DMS114 treated with DMSO at 0.1 percent for 48 hours (cell line): ENCODE measurements at regions not wholly inside any gene's neighbourhood (a gene's known extent, or its start where the extent isn't known, plus 50 kb on each side); places are given as distances from the start of the nearest gene placed in this dataset.

ENCODE experiments used
- DNase-seq: peaks from one replicate; lab custom pipeline; 2025; ENCODE audit not compliant: unreplicated experiment; lab: John Stamatoyannopoulos, UW

DNA sequence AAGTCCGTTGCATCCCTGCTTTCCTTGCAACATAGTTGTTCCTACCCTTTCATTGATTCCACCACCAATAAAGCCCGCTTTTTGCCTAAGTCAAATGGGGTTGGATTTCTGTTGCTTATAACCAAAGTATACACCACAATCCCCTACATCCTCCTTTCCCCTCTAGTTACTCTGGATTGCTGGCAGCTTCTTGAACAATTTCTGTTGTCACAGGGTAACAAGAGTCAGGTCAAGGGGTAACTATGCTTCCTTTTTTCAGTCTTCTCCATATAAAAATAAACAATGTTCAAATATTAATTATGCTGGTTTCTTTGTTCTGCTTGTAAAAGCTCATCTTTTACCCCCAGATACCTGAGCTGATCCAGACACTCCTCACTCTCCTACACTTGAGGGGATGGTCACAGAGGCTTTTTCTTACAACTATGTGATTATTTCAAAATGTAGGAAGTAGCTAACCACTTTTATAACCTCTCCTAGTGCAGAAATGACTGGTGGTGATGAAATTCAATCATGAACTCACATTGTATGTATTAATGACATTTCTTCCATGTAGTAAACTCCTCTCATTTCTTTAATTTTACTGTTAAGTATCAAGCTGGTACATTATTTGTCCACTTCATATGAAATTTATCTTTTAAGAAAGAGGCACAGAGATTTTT lies 136.5 kb downstream of the SNX18 start:
- DNase-seq, result no peak

DNA sequence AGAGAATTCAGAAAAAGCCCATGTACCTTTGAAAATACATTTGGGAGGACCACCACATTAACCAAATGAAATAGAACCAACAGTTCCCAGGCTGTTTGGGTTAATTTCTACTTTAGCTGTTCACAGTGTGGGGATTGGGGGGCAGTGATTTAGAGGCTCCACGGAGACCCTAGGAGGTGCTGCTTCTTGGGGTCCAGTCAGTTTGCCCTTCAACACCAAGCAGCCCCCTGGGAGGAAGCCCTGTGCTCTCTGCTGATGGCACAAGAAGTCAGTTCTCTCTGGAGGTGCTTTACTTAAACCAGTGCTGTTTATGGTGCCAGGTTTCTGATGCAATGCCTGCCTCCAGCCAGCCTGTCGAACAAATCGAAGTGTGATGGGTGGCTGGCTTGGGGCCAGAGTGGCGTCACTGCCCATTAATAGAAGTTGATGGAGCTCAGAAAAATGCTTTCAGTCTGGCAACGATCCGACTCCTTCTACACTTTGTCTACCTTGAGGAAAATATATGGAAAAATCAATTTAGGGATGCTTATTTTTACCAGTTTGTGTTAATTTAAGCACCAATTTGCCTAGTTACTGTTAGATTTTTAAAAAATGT lies 134.0 kb downstream of the SNX18 start:
- DNase-seq, result no peak

DNA sequence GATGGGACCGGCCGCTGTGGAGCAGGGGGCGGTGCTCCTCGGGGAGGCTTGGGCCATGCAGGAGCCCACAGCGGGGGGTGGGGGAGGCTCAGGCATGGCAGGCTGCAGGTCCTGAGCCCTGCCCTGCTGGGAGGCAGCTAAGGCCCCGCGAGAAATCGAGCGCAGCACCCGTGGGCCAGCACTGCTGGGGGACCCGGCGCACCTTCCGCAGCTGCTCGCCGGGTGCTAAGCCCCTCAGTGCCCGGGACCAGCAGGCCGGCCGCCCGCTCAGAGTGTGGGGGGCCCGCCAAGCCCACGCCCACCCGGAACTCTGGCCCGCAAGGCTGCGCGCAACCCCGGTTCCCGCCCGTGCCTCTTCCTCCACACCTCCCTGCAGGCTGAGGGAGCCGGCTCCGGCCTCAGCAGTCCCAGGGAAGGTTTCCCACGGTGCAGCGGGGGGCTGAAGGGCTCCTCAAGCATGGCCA lies 131.5 kb downstream of the SNX18 start:
- no peak for DNase-seq

DNA sequence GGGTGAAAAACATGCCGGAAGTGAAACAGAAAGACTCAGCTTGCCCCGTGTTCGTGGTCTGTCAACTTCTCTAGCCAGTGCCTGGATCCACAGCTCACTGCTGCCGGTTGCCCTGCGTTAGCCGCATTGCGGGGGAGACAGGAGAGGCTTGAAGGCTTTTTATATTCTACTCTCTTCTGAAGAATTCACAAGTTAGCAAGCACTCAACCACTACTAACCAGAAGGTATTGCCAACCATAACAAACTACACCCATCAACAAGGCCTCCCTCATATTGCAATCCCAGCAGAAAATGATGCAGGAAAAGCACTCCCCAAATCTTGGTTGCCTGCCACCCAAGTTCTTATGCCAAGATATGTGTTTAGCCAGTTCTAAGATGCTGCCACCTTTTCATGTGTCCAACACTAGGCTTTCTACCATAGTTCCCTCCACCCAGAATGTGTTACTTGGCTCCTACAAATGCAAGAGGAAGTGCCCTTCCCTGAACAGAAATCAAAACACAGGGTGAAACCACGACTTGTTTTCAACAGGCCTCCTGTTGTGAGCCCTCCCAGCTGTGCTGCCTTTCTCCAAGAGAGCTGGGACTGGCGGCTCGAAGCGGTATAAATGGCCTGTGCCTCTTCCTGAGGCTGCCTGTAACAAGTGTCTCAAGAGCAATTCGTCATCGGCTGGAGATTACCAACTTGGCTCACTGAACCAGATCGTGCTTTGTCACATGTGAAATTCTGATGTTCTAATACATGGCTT lies 129.0 kb downstream of the SNX18 start:
- no peak for DNase-seq

DNA sequence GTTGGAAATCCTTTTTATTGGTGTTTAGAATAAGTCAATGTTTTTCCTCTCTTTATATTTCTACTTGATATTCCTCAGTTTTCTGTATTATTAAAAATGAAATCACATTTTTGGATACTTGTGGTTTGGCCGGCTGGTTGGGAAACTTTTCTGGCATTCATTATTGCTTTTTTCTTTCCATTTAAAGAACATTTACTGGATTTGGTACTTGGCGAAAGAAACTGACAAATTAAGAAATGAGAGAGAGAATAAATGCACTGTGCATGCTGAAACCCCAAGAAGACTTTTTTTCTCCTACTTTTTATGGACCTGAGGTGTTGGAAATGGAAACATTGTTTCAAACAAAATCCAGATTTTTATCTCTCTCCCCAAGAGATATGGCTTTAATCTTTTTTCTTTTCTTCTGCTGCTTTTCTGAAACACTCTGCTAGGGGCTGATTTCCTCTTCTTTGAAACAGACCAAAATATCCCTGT lies 128.4 kb downstream of the SNX18 start:
- DNase-seq, result no peak

DNA sequence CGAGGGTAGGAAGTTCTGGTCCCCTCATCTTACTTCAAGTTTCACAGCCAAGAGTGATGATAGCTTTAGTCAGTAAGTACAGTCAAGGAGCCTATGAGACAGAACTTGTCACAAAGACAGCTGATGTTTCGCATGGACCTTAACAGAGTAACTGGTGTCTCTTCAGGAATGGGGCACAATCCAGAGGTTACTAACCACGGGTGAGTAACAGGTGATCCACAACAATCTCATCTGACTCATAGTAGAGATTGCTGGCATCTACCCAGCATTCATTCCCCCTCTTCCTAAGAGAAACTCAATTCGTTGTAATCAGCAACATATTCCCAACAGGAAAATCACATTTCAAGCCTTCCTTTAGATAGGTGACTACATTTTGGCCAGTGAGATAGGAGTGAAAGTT lies 126.7 kb downstream of the SNX18 start:
- no peak for DNase-seq

DNA sequence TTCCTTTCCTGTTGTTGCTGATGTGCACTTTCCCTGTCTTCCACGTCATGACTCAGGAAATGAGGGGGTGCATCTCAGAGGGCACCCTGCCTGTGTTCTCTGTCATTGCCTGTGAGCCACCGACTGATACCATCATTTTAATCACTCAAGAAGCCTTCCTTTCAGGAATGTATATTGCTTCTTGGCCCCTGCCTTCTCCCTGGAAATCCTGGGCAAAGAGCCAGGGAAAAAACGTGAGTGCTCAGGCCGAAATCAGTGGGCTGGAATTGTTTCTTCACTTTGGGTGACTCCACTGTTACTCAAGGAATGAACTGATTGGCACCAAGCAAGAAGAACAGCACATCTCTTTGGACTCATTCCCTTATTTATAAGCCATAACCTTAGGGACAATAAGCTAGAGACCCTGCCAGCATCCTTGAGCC lies 126.1 kb downstream of the SNX18 start:
- DNase-seq, result no peak

DNA sequence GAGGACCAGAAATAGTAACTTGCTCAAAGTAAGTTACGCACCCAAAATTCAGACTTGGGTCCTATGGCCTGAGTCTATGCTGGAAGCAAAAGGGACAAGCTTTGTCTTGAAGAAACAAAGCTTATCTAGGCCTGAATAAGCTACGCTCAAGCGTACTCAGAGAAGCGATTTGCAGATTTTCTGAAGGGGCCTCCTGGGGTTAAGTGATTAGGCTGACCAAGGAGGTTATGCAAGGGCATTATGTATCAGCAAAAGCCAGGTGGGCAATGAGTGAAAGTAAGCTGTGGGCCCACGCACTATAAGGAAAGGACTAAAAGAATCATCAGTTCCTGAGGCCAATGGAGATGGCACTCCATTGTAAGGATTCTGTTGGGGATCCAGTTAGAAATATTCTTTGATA lies 122.1 kb downstream of the SNX18 start:
- DNase-seq, result no peak

DNA sequence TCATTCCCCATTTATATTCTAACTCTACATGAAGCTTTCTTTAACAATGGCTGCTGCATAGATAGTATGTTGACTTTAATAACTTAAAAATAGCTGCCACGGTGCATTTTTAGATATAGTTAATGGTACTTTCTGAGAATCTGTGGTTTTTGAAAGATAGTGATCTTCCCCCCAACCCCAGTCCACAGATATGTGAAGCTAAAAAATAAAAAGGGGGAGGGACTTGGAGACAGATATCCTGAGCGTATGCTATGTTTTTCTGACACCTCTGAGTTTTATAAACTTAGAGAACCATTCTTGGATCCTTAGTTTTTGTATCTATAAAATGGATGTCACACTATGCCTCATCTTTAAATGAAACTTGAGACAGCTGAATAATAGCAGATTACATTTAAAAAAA lies 120.5 kb downstream of the SNX18 start:
- DNase-seq, result no peak

DNA sequence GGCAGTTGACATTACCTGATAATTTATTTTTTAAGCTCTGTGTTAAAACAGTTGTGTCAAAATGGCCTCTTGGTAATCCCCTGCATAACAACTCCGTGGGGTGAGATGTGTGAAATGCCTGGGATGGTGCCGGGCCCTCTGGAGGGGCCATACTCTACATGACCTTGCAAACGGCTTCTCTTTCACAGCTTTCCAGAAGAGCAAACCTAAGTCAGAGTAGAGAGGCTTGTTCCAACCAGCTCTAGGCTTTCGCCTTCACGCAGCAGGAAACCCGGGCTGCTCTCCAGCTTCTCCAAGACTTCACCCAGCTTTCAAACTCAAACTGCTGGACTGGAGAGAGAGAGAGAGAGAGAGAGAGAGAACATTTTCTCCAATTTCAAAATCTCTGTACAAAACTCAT lies 120.1 kb downstream of the SNX18 start:
- DNase-seq, result no peak

DNA sequence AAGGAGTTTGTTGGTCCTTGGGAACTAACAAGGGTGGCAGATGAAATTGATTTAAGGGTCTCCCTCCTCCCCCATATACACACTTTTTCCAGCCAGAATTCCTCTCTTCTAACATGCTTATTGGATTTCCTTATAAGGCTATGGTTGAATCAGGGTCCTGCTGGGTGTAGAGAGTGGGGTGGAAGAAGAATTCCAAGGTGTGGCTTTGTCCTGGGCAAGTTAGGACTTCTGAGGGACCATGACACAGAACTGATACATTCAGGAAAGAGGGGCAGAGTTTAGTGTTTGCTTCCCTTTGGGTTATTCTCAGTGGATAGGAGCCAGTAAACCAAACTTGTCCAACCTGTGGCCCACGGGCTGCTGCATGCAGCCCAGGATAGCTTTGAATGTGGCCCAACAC lies 116.5 kb downstream of the SNX18 start:
- DNase-seq, result no peak

DNA sequence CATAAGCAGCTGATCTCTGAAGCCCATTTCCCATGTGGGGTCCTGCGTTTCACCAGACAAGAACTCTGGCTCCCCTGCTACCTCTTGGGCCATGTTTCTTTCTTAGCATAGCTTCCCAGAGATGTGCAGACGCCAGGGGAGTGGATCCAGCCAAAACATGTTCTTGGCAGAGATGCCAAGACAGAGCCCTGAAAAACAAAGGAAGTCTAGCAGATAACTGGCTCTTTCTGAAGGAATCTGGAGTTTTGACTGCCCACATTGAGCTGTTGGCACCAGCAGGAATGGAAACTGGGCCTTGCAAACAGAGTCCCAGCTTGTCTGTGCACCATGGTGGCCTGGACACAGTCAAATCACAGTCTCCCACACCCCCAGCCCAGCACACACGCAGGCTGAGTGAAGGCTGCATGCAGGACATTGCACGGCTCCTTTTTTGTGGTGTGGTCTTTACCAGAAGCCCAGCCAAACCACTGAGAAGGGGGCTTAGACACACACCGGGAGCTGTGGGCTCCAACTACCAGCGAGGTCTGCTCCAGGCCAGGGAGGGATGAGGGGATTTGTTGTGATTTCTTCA lies 114.7 kb downstream of the SNX18 start:
- DNase-seq, result no peak

DNA sequence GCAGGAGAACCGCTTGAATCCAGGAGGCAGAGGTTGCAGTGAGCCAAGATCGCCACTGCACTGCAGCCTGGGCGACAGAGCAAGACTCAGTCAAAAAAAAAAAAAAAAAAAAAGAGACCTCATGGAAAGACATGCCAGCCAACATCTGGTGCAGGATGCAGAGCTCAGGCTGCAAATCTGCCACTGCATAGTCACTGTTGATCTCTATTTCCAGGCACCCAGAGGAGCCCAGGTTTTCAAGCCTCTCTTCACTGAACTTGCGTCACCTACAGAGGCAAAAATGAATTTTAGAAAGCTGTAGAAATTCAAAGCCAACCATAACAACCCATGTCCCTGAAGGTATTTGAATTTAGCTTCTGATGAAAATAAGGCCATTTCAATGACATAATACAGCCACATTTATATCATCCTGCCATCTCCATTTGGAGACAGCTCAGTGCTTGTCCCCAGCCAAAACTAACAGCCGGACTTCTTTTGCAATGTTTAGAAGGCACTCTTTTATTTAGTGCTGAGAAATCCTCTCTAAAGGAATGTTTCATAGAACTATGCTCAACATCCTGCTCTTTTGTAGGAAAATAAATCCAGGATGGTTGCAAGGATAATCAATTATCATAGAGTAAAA lies 113.3 kb downstream of the SNX18 start:
- no peak for DNase-seq

DNA sequence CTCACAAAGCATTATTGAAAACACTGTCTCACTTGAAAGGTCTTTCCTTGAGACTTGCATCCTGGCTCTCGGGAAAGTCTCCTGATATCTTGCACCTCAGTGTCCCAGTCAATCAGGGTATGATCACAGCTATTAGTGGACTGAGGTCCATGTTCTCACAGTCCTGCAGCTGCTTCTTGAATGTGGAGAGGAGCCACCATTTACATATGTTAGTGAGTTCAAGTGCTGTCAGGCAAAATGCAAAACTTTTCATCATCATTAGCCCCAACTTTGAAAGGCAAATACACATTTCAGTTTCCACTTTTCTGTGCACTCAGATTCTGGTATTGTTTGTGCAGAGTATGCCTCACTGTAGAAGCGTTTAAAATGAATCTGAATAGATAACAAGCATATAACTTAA lies 111.6 kb downstream of the SNX18 start:
- DNase-seq, result no peak

DNA sequence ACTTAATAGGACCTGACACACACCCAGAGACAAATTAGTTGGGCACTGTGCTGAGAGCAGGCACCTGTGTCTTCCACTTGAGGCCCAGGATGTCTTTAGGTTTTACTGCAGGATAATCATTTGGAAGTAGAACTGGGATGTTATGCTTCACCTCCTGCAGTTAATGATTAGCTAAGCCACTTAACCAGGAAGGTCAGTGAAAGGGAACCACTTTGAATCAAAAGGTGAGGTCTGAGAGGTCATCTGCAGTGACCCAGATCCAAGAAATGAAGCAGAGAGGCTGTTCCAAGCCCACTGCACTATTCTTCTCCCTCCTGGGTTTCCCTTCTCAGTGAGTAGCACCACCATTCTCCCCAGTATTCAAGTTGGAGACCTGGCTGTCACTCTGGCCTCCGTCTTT lies 110.5 kb downstream of the SNX18 start:
- DNase-seq, result no peak

DNA sequence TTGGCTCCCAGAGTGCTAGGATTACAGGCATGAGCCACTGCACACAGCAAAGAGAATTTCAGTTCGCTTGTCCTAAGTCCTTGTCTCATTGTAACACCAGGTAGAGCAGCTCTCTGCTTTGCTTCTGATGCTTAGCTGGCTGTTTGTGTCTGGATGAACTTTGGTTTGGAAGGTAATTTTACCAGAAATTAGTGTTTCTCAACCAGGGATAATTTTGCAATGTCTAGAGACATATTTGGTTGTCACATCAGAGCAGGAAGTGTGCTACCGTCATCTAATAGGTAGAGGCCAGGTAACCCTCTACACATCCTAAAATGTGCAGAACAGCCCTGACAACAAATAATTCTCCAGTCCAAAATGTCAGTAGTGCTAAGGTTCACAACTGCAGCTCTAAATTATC lies 108.8 kb downstream of the SNX18 start:
- no peak for DNase-seq

DNA sequence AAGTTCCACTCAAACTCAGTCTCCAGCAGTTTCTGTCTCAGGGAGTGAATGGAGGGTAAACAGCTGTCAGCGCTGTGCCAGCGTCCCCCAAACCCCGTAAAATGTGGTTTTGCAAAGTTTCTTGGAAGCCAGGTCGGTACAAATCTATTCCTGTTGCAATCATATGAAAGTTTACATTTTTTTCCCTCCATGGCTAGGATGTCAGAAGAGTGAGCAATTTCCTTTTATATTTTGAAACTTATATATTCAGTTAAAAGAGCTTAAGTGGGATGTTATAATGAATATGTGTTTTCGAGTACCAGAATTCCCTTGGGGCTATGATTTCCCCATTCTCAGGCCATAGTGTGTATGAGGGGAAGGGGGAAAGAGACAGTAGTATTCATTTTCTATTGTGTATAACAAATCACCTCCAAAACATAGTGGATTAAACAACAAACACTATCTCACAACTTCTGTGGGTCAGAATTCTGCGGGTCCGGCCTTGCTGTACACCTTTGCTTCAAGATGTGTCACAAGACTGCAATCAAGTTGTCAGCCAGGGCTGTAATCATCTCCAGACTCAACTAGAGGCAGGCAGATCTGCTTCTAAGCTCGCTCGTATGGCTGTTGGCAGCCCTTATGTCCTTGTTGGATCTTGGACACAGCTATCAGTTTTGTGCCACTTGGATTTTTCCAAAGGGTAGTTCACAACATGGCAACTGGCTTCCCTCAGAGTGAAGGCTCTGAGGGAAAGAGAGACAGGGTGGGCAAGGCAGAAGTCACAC lies 107.4 kb downstream of the SNX18 start:
- DNase-seq, result no peak

DNA sequence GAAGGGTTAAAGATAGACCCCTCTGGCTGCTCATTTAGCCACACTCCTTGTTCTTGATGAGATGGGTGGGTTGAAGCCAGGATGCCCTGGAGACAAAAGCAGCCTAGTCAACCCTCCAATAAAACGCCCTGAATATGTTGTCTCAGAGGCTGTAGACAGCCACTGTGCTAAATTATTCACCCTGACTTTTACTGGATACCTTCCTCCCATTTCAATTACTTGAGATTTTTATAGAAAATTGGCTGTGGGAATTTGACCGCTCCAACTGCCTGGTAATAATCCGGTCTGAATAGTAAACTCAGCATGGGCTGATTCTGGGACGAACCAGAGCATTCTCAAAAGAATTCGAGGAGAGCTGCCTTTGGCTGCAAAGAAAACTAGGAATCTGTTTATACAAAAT lies 104.2 kb downstream of the SNX18 start:
- DNase-seq, result no peak

DNA sequence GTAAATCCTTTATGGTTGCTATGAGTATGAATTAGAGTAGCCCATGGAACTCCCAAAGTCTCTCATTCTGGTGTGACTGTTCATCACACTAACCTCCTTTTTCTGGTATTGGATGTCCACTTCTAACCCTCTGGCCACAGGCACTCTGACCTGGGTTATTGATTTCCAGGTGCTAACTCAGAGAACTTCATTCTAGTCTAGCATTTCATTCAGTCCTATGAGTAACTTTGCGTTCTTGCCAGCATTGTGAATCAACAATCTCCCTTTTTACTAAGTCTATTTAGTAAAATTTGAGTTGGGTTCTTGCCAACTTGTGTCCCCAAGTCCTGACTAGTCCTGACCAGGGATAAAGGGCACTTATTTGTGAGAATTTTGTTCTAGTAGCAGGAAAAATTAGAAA lies 103.5 kb downstream of the SNX18 start:
- DNase-seq, result no peak

DNA sequence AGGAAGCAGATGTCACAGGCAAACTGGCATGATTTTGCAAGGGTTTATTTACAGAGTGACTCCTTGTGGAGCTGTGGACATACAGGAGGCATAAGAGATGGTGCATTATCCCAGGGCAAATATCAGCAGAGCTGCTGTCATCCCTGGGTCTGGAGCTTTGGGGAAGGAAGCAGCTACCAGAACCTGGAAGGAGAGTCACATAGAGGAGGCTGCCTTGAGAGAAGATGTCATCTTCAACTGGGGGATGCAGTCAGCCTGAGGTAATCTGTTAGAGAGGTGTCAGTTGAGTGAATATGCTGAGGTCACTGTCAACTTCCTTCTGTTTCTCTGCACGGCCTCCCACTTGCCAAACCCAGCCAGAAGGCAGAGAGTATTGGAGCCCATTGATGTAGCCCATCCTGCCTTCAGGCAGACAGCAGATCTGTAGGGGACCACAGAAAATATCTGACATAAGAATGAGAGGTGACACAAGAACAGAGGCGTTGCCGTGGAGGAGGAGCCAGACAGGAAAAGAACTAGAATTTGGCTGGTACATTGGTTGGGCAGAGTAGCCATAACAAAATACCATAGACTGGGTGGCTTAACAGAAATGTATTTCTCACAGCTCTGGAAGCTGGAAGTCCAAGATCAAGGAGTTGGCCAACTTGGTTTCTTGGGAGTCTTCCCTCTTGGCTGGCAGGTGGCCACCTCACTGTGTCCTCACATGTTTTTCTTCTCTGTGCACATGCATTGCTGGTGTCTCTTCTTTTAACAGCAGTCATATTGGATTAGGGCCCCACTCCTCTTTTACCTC lies 102.8 kb downstream of the SNX18 start:
- no peak for DNase-seq
